Mesendoderm (in vitro differentiated cells): ENCODE measurements at regions not wholly inside any gene's neighbourhood (a gene's known extent, or its start where the extent isn't known, plus 50 kb on each side); places are given as distances from the start of the nearest gene placed in this dataset.

Source experiments
- DNase-seq: peaks from one replicate; pipeline ENCODE4 v3.0.0; 2013
- H2AK5ac ChIP-seq: 2 replicates; pipeline ENCODE4 v1.6.1; 2013; ENCODE audit warnings: low read length, inconsistent platforms
- H2BK120ac ChIP-seq: 2 replicates; pipeline ENCODE4 v1.6.1; 2013; ENCODE audit warnings: low read depth, mild to moderate bottlenecking, low read length, moderate library complexity, mixed read lengths
- H2BK15ac ChIP-seq: replicated peaks from 2 replicates; pipeline ENCODE4 v1.6.1; 2013; ENCODE audit warnings: low read depth, mild to moderate bottlenecking, moderate library complexity
- H2BK5ac ChIP-seq: 2 replicates; pipeline ENCODE4 v1.6.1; 2013; ENCODE audit warnings: low read length, inconsistent platforms
- H3K18ac ChIP-seq: 2 replicates; pipeline ENCODE4 v1.6.1; 2013; ENCODE audit warnings: mild to moderate bottlenecking, low read length, mixed read lengths
- H3K23ac ChIP-seq: one replicate; pipeline ENCODE4 v1.6.1; 2013; ENCODE audit warnings: low read length
- H3K27ac ChIP-seq: 2 replicates; pipeline ENCODE4 v1.5.1; 2013; ENCODE audit warnings: low read depth, mild to moderate bottlenecking, inconsistent platforms, low read length, moderate library complexity
- H3K27me3 ChIP-seq: 2 replicates; pipeline ENCODE4 v1.6.1; 2013; ENCODE audit warnings: low read length, control low read depth, mild to moderate bottlenecking, inconsistent platforms; ENCODE audit not compliant: insufficient read depth, poor library complexity
- H3K36me3 ChIP-seq: 2 replicates; pipeline ENCODE4 v1.6.1; 2013; ENCODE audit warnings: low read length, inconsistent platforms; ENCODE audit not compliant: control insufficient read depth, insufficient read depth
- H3K4ac ChIP-seq: one replicate; pipeline ENCODE4 v1.6.1; 2013; ENCODE audit warnings: low read depth, mild to moderate bottlenecking, low read length, moderate library complexity
- H3K4me1 ChIP-seq: 2 replicates; pipeline ENCODE4 v1.6.1; 2013; ENCODE audit warnings: low read depth, low read length, inconsistent platforms; ENCODE audit not compliant: control insufficient read depth
- H3K4me2 ChIP-seq: 2 replicates; pipeline ENCODE4 v1.6.1; 2013; ENCODE audit warnings: low read length
- H3K4me3 ChIP-seq: 2 replicates; pipeline ENCODE4 v1.5.1; 2013; ENCODE audit warnings: mild to moderate bottlenecking, low read length
- H3K56ac ChIP-seq: one replicate; pipeline ENCODE4 v1.6.1; 2013; ENCODE audit warnings: low read length
- H3K79me1 ChIP-seq: 2 replicates; pipeline ENCODE4 v1.6.1; 2013; ENCODE audit warnings: low read length, inconsistent platforms
- H3K79me2 ChIP-seq: 2 replicates; pipeline ENCODE4 v1.6.1; 2013; ENCODE audit warnings: mild to moderate bottlenecking, low read length; ENCODE audit not compliant: control insufficient read depth, insufficient read depth
- H3K9ac ChIP-seq: 2 replicates; pipeline ENCODE4 v1.6.1; 2013; ENCODE audit warnings: low read length, inconsistent platforms
- H4K5ac ChIP-seq: one replicate; pipeline ENCODE4 v1.6.1; 2013; ENCODE audit warnings: low read length
- H4K8ac ChIP-seq: one replicate; pipeline ENCODE4 v1.6.1; 2013; ENCODE audit warnings: low read depth, mild to moderate bottlenecking, control low read depth, low read length, moderate library complexity
- WGBS: extraction: QIAGEN DNeasy Blood & Tissue Kit; methylation state at CpG from one replicate; pipeline ENCODE4 v1.1.7; 2013; ENCODE audit warnings: low lambda C conversion rate, missing lambda C conversion rate; ENCODE audit not compliant: insufficient coverage; ENCODE audit errors: extremely low coverage; 5-methylcytosine and 5-hydroxymethylcytosine counted together

DNA sequence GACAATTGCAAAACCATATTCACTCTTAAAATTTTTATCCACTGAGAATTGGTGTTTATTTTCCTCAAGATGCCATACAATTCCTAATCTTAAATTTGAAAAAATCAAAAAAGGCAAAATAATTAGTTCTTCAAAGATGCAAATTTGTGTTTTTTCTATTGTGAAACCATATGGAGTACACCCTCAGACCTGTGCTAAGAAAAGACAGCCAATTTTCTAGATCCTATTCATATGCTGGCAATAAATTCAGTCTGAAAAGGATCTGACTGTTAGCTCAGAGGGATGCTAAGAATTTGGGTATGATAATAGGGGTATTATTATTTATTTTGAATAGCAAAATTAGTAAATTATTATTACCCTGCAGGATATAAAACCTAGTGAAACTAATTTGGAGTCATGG is 476.9 kb upstream of the SYT1 start:
- no peak overlapping the region for H3K56ac ChIP-seq
- no peak overlapping the region for H2BK5ac ChIP-seq
- H4K8ac ChIP-seq, result no peak overlapping the region
- no peak overlapping the region for H2AK5ac ChIP-seq
- no peak overlapping the region for H3K23ac ChIP-seq
- no peak overlapping the region for H2BK15ac ChIP-seq
- H3K27ac ChIP-seq, result no peak overlapping the region
- H4K5ac ChIP-seq, result no peak overlapping the region
- H3K4me1 ChIP-seq, result no peaks in the 10 kb centered on the region
- no peak overlapping the region for H3K9ac ChIP-seq
- DNase-seq, result no peak
- no peak overlapping the region for H3K18ac ChIP-seq
- no peak overlapping the region for H3K4me2 ChIP-seq
- H3K36me3 ChIP-seq, result no peaks in the 10 kb centered on the region
- no peaks in the 10 kb centered on the region for H3K79me1 ChIP-seq
- H2BK120ac ChIP-seq, result no peak overlapping the region
- H3K79me2 ChIP-seq, result no peaks in the 10 kb centered on the region
- no peaks in the 10 kb centered on the region for H3K27me3 ChIP-seq
- H3K4ac ChIP-seq, result no peak overlapping the region
- H3K4me3 ChIP-seq, result no peak overlapping the region

DNA sequence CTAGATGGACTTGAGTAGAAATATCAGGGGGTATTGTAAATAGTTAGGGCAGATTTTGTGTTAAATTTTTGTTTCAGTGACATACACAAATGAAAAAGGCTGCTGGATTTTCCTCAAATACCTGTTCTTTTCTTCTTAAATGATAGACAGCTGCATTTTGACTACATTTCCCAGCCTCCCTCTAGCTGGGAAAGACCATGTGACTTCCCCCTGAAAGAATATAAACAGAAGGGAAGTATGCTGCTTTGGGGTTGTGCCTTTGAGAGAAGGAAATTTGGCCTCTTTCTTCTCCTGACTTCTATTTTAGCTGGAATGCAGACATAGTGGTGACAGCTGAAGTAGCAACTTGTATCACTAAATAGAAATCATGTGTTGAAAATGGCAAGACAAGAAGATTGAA is 476.1 kb upstream of the SYT1 start:
- Histone ChIP-seq H2BK5ac (no peak overlapping the region), H2BK15ac (no peak overlapping the region), H3K56ac (no peak overlapping the region), H3K27ac (no peak overlapping the region), H3K18ac (no peak overlapping the region), H3K4ac (no peak overlapping the region), H3K36me3 (no peaks in the 10 kb centered on the region), H2BK120ac (no peak overlapping the region), H3K79me1 (no peaks in the 10 kb centered on the region), H3K4me2 (no peak overlapping the region), H3K4me1 (no peaks in the 10 kb centered on the region), H4K8ac (no peak overlapping the region), H4K5ac (no peak overlapping the region), H3K27me3 (no peaks in the 10 kb centered on the region), H3K23ac (no peak overlapping the region), H3K4me3 (no peak overlapping the region), H3K79me2 (no peaks in the 10 kb centered on the region), H2AK5ac (no peak overlapping the region), H3K9ac (no peak overlapping the region)
- no peak for DNase-seq

DNA sequence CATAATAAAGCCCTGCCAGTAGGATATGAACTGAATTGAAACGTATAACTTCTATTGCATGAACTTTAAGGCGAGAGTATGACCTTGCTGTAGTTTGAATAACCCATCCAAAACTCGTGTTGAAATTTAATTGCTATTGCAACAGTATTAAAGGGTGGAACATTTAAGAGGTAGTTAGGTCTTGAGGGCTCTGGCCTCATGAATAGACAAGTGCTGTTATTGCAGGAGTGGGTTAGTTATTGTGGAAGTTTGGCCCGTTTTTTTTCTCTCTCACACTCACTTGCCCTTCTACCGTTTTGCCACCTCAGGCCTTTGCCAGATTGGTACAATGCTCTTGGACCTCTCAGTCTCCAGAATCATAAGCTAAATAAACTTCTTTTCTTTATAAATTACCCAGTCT is 473.7 kb upstream of the SYT1 start:
- no peak overlapping the region for H3K18ac ChIP-seq
- no peak overlapping the region for H2BK5ac ChIP-seq
- H2BK15ac ChIP-seq, result no peak overlapping the region
- no peak overlapping the region for H2AK5ac ChIP-seq
- H3K4me3 ChIP-seq, result no peak overlapping the region
- H3K36me3 ChIP-seq, result no peaks in the 10 kb centered on the region
- H3K9ac ChIP-seq, result no peak overlapping the region
- H3K27ac ChIP-seq, result no peak overlapping the region
- H3K79me1 ChIP-seq, result no peaks in the 10 kb centered on the region
- no peaks in the 10 kb centered on the region for H3K27me3 ChIP-seq
- no CpG with 5 or more reads among the region's 5 CpGs for WGBS
- H2BK120ac ChIP-seq, result no peak overlapping the region
- H3K23ac ChIP-seq, result no peak overlapping the region
- no peak overlapping the region for H3K4me2 ChIP-seq
- no peaks in the 10 kb centered on the region for H3K4me1 ChIP-seq
- no peak overlapping the region for H4K8ac ChIP-seq
- H3K4ac ChIP-seq, result no peak overlapping the region
- H4K5ac ChIP-seq, result no peak overlapping the region
- no peak for DNase-seq
- no peak overlapping the region for H3K56ac ChIP-seq
- no peaks in the 10 kb centered on the region for H3K79me2 ChIP-seq

DNA sequence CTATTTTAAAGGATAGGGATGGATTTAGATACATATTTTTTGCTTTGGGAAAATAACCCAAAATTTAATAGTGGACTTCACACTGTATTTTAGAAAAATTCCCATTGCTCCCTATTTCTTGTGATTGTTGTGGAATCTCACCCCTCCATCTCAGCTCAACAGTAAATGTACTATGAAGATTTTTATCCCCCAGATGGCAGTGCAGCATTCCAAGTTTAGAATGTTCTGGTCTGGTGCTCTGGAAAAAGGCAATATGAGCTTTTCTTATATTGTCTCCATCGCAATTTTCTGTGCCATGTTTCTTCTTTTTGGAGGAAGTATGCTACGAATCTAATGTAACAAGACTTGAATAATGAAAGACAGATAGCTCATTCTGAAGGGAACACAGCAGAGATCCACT is 471.7 kb upstream of the SYT1 start:
- Histone ChIP-seq H4K5ac (no peak overlapping the region), H2AK5ac (no peak overlapping the region), H3K4me2 (no peak overlapping the region), H3K56ac (no peak overlapping the region), H3K79me1 (no peaks in the 10 kb centered on the region), H3K27ac (no peak overlapping the region), H3K18ac (no peak overlapping the region), H2BK5ac (no peak overlapping the region), H3K4me1 (no peaks in the 10 kb centered on the region), H2BK15ac (no peak overlapping the region), H3K4ac (no peak overlapping the region), H2BK120ac (no peak overlapping the region), H3K4me3 (no peak overlapping the region), H4K8ac (no peak overlapping the region), H3K36me3 (no peaks in the 10 kb centered on the region), H3K9ac (no peak overlapping the region), H3K23ac (no peak overlapping the region), H3K27me3 (no peaks in the 10 kb centered on the region), H3K79me2 (no peaks in the 10 kb centered on the region)
- WGBS, result no CpG with 5 or more reads among the region's 2 CpGs
- DNase-seq, result no peak

DNA sequence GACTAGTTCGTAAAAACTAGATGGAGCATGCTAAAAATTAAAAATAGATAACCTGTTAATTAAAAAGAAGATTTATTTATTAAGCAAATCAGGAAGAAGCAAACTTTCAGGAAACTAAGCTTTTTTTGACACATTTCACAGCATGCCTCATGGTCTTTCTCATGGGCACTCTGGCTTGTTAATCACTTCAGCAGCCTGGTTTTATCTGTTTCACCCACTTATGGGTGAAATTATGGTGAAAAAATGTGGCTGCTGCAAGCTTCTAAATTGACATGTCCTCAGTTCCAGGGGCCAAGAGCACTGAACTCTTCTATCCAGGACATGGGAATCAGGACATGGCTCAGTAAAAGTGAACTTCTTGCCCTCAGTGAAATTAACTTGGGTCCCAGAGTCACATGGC is 468.6 kb upstream of the SYT1 start:
- H3K23ac ChIP-seq, result no peak overlapping the region
- no peaks in the 10 kb centered on the region for H3K79me1 ChIP-seq
- H3K36me3 ChIP-seq, result no peaks in the 10 kb centered on the region
- no peak overlapping the region for H4K5ac ChIP-seq
- no peaks in the 10 kb centered on the region for H3K4me1 ChIP-seq
- H4K8ac ChIP-seq, result no peak overlapping the region
- no peak overlapping the region for H2AK5ac ChIP-seq
- H3K18ac ChIP-seq, result no peak overlapping the region
- H3K4ac ChIP-seq, result no peak overlapping the region
- H3K27ac ChIP-seq, result no peak overlapping the region
- DNase-seq, result no peak
- H3K27me3 ChIP-seq, result no peaks in the 10 kb centered on the region
- WGBS, result no CpG with 5 or more reads among the region's 1 CpG
- H3K56ac ChIP-seq, result no peak overlapping the region
- no peak overlapping the region for H2BK15ac ChIP-seq
- H3K79me2 ChIP-seq, result no peaks in the 10 kb centered on the region
- H3K9ac ChIP-seq, result no peak overlapping the region
- H3K4me3 ChIP-seq, result no peak overlapping the region
- H3K4me2 ChIP-seq, result no peak overlapping the region
- H2BK5ac ChIP-seq, result no peak overlapping the region
- no peak overlapping the region for H2BK120ac ChIP-seq

DNA sequence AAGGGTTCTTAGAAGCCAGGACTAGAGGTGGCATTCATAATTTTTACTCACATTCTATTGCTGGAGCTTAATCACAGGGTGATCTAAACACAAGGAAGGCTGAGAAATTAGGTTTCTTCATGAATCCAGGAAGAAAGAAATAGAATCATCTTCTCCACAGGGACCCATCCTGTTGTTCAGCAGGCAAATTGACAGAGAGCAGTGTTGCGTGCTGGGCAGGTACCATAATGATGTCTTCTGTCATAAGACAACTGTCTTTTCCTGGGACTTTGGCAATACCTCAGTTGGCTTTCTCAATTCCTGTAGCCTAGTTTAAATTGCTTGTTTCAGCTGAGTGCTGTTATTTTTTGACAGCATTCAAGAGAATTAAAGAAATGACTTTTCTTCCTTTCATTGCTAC is 468.0 kb upstream of the SYT1 start:
- H4K5ac ChIP-seq, result no peak overlapping the region

More for the DNA sequence above, 468.0 kb upstream of the SYT1 start:
- H3K56ac ChIP-seq, result no peak overlapping the region
- no peaks in the 10 kb centered on the region for H3K27me3 ChIP-seq
- no peak overlapping the region for H3K4me3 ChIP-seq
- no peaks in the 10 kb centered on the region for H3K79me2 ChIP-seq
- H3K4me1 ChIP-seq, result no peaks in the 10 kb centered on the region
- H2AK5ac ChIP-seq, result no peak overlapping the region
- no peak overlapping the region for H3K27ac ChIP-seq
- no peak overlapping the region for H3K23ac ChIP-seq
- no peak overlapping the region for H2BK15ac ChIP-seq
- no peak overlapping the region for H3K4ac ChIP-seq
- H3K79me1 ChIP-seq, result no peaks in the 10 kb centered on the region
- H3K4me2 ChIP-seq, result no peak overlapping the region
- H3K36me3 ChIP-seq, result no peaks in the 10 kb centered on the region
- no peak overlapping the region for H3K18ac ChIP-seq
- H3K9ac ChIP-seq, result no peak overlapping the region
- no peak overlapping the region for H4K8ac ChIP-seq
- H2BK5ac ChIP-seq, result no peak overlapping the region
- DNase-seq, result no peak
- no CpG with 5 or more reads among the region's 1 CpG for WGBS
- no peak overlapping the region for H2BK120ac ChIP-seq
